ENCODE measurements at regions not wholly inside any gene's neighbourhood (a gene's known extent, or its start where the extent isn't known, plus 50 kb on each side); places are given as distances from the start of the nearest gene placed in this dataset.
A peak's percentile ranks its signal among the peaks of the same experiment; 100 is the strongest.

GRCh38 chr12:90237841-90238240 lies 529.2 kb upstream of the ATP2B1 start:
- WGBS, 2 donors: 77 to 81% methylated on average over 3 of the region's 3 CpGs
- intact Hi-C loops (cut with DNase I; ENCODE audit: low total_unique reads): no loop called here
- TF ChIP-seq CTCF (IDR thresholded peaks at IDR 0.05) (no peak), POLR2A (IDR thresholded peaks at IDR 0.05) (no peak)

GRCh38 chr12:90235642-90236041 lies 527.0 kb upstream of the ATP2B1 start:
- intact Hi-C loops (cut with DNase I; ENCODE audit: low total_unique reads): no loop called here
- TF ChIP-seq CTCF (IDR thresholded peaks at IDR 0.05): no peak
- no peak for TF ChIP-seq POLR2A (IDR thresholded peaks at IDR 0.05)
- peak in 1 of 2 donors; percentile 34 for DNase-seq (ENCODE audit: low spot score in 2 of 2)
- no peak overlapping the region for H3K4me3 ChIP-seq (ENCODE audit: low read depth, poor library complexity, severe bottlenecking)
- WGBS, 2 donors: 33 to 39% methylated on average over 1 of the region's 1 CpG

More at GRCh38 chr12:90237841-90238240, 529.2 kb upstream of the ATP2B1 start:
- no peak for DNase-seq (ENCODE audit: low spot score in 2 of 2)
- H3K4me3 ChIP-seq (ENCODE audit: low read depth, poor library complexity, severe bottlenecking): no peak overlapping the region

- TF ChIP-seq CTCF (IDR thresholded peaks at IDR 0.05) (no peak), POLR2A (IDR thresholded peaks at IDR 0.05) (no peak)
- no peak overlapping the region for H3K4me3 ChIP-seq (ENCODE audit: low read depth, poor library complexity, severe bottlenecking)
- intact Hi-C loops (cut with DNase I; ENCODE audit: low total_unique reads): no loop called here
- DNase-seq (ENCODE audit: low spot score in 2 of 2): peak in 1 of 2 donors; percentile 17
- WGBS, 2 donors: 55 to 62% methylated on average over 2 of the region's 2 CpGs
Measured at GRCh38 chr12:90234472-90234871, 525.8 kb upstream of the ATP2B1 start.

DNA sequence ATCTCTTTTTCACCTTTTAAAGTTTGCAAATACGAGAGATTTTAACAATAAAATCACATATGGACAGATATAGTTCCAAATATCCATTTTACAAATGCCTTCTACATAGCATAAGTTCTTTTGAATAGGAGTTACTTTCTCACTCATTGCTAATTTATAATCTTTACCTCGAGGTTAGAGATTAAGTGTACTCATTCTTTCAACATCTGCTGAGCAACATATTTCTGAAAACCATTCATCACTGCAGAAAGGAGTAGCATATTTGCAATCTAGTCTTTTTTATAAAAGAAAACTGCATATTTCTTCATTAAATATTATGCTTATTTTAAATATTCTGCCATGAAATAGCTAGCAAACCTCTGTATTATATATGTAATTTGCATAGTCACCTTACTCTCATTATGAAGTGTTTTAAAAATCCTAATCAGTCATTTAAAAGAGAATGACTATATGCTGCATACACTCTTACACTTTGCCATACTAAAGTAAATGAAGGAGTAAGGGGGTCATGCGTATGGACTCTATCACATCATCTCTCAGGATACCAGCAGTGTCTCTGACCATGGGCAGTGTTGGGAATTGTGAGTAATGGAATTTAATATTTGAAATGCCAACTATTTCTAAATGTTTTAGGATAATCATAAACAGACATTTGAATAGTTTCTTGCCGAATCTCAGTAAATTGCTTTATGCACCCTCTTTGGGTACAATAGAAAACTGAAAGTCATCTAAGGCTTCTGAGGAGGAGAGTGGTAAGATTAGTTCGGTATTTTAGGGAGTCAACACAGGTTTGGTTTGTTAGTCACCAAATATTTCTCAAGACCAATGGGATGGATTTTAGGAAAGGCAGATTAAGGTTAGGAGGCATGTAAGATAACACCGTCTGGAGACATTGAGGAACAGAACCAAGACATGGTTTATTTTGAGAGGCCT lies 524.8 kb upstream of the ATP2B1 start:
- intact Hi-C loops (cut with DNase I; ENCODE audit: low total_unique reads): no loop called here
- H3K4me3 ChIP-seq (ENCODE audit: low read depth, poor library complexity, severe bottlenecking): no peak overlapping the region
- WGBS, 2 donors: 73 to 74% methylated on average over 6 of the region's 6 CpGs
- no peak for TF ChIP-seq CTCF (IDR thresholded peaks at IDR 0.05)
- TF ChIP-seq POLR2A (IDR thresholded peaks at IDR 0.05): no peak
- DNase-seq (ENCODE audit: low spot score in 2 of 2): no peak

DNA sequence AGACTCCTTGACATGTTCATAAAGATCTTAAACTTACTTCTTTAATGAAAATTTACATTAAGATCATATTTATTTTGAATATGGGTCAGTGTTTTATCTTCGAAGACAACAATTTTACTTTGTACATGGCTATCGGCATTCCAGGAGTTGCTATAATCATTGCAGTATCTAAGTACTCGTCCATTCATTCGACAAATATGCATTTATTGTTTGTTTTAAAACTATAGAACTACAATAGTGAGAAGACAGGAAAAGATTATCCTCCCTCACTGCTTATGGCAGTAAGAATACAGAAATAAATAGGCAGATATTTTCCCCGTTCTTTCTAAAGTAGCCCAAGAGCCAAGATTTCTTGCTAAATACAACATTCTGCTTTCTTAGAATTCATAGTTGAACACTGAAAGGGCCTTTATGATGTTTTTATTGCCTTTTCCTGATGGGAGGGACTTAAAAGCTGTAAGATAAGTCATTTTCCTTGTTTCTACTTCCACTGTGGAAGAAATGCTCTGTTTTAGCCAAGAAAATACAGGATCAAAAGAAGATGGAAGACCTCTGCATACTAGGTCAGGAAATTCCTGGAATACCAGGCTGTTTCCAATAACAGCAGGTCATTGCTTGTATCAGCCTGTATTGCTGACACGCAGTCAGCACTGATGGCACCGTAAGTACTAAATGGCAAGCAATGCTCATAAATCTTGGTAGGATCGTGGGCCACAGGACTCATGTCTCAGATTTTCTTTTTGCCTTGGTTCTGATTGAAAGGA lies 521.0 kb upstream of the ATP2B1 start:
- no peak for DNase-seq (ENCODE audit: low spot score in 2 of 2)
- intact Hi-C loops (cut with DNase I; ENCODE audit: low total_unique reads): no loop called here
- 59 to 66% methylated on average over 8 of the region's 8 CpGs for WGBS, 2 donors
- no peak for TF ChIP-seq CTCF (IDR thresholded peaks at IDR 0.05)
- TF ChIP-seq POLR2A (IDR thresholded peaks at IDR 0.05): no peak
- no peak overlapping the region for H3K4me3 ChIP-seq (ENCODE audit: low read depth, poor library complexity, severe bottlenecking)
